ENCODE measurements at regions not wholly inside any gene's neighbourhood (a gene's known extent, or its start where the extent isn't known, plus 50 kb on each side); places are given as distances from the start of the nearest gene placed in this dataset.

DNA sequence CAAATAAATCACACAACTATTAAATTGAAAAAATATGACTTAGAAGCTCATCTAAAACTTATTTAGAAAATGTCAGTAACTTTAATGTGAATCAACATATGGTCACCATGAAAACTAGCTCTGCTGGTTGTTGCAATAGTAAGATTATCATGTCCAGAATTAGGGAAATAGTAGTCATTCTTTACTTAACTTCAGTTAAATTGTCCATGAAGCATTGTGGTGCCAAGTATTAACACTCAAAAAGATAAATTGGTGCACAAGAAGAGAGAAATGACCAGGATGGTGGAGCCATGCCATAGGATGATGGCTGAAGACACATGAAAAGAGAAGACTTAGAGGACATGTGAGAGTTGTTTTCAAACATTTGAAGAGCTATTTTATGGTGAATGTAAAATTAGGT is 130.2 kb upstream of the PTGFR start:
- DNase-seq, result no peak

DNA sequence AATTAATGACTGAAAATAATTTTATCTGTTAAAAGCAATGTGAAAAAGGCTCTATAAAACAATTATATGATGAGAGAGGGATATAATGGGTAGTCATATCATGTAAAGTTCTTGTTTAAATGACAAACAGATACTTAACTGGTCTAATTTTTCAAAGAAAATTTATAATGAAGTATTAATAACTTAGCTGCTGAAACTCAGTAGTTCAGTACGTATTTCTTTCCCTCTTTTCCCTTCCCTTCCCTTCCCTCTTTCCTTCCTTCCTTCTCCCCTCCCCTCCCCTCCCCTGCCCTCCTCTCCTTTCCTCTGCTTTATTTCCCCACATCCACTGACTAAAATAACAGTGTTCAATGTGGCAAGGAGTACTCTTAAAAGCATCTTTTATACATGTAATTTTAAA is 123.1 kb upstream of the PTGFR start:
- DNase-seq, result no peak

GRCh38 chr1:78369546-78369945 is 121.2 kb upstream of the PTGFR start:
- no peak for DNase-seq

GRCh38 chr1:78370356-78370755 is 120.4 kb upstream of the PTGFR start:
- DNase-seq, result no peak

GRCh38 chr1:78370779-78371482 is 119.8 kb upstream of the PTGFR start:
- no peak for DNase-seq

DNA sequence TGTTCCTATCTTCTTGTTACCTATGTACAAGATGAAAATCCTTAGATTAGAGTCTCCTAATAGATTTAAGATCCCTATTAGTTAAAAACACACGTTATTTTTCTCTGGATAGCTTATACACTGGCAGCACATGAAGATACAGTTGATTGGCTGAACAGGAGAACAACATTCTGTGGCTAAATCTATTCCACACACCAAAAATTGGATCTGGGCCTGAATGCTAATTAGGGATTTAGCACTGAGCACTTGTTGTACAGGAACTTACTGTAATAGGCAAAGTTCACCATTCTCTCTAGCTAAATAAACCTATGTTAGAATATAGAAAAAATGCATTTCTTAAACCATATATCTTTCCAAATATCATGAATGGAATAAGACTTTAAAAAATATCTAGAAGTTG is 117.1 kb upstream of the PTGFR start:
- DNase-seq, result no peak

DNA sequence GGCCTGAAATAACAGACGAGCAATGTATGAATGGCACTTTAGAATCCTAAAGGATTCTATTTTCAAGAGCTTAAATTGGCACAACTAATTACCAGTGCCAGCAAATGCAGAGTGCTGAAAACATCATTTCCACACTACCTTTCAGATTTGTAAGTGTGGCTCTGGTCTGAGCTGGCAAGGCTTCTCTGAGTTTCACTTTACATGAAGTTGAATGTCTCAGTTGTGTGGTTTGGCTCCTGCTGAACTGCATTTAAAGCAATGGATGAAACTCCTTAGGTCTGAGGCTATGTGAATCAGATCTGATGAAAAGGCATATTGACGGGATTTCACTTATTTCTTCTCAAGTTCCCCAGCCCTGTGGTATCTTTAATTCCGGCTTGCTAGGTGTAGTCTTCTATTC is 114.8 kb upstream of the PTGFR start:
- DNase-seq, result no peak

GRCh38 chr1:78377356-78377928 is 113.3 kb upstream of the PTGFR start:
- no peak for DNase-seq

GRCh38 chr1:78383923-78384322 is 106.9 kb upstream of the PTGFR start:
- no peak for DNase-seq

DNA sequence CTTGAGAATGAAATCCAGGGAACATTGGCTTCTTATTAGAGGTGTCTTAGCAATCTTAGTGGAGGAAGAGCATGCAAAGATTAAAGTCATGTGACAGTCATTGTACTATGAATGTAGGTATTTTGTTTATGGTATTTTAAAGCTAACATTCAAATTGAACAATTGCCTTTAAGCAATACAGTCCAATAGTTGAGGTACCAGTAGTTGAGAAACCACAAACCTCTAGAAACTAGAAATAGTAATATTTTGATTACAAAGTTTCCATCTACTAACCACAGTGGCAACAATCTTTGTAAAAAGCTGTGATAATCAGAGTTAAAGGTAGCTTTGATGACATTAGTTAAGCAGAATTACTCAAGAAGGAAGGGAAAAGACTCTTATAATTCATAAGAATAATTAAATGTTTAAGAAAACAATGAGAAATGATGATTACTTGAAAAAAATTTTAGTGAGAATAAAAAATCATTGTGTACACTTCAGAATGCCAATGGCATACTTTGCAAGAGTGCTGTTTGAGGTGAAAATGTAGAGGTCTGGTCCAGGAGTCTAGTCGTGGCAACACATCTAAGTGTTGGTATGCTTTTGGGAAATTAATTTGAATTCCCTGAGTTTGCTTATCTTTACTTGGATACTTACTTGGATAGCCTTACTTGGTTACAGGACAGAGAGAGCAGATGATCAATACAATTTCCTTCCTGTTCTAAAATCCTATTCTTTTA is 104.9 kb upstream of the PTGFR start:
- no peak for DNase-seq

DNA sequence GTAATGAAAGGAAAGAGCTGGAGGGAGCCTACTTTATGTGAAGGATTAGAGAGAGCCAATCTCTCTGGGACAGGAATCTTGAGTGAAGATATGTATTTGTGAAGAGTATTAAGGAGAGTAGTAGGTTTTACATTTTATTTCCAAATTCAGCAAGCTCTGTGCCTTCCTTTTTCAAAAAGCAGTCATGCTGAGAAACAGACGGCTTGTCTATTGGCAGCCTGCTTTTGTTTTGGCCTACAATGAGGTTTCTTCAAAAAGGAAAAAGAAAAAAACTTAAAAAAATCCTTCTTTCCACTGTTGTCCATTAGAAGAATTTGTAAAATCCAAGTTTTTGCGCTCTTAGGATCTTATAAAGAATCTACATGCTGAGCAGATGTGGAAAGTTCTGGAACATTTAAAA is 103.6 kb upstream of the PTGFR start:
- DNase-seq, result no peak

GRCh38 chr1:78387871-78388270 is 102.9 kb upstream of the PTGFR start:
- DNase-seq, result no peak

GRCh38 chr1:78388275-78388674 is 102.5 kb upstream of the PTGFR start:
- no peak for DNase-seq

- DNase-seq, result no peak
Measured at GRCh38 chr1:78401148-78401547, 89.6 kb upstream of the PTGFR start.

DNA sequence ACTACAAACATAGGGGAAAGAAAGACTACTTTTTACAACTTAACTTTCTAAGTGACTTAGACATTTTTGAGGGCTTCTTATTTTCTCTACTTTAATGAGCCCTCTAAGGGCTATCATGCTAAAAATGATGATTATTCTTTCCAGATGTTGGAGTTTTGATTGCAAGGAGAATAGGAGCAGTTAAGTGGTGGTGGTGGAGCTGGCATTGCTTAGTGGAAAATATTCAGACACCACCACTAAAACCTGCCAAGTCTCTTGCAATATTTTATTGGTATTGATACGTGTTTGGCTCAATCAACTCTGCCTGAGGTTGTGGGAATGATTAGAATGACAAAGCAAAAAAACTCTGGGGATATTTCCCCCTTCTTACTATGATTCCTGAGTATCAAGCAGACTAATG is 82.6 kb upstream of the PTGFR start:
- DNase-seq, result no peak

DNA sequence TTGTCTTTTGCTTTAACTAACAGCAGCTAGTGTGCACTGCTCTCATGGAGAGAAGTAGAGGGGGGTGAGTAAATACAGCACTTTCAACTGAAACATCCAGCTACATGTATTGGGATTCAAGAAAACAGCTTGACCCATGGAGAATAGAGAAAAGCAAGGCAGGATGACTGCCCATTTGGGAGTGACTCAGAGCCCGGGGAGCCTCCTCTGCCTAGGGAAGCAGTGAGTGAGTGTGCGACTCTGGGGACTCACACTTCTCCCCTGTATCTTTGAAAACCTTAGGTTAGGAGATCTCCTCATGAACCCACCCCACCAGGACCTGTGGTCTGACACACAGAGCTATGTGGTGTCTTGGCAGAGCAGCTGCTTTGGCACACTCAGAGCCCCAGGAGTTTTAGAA is 82.0 kb upstream of the PTGFR start:
- DNase-seq, result no peak

- no peak for DNase-seq
Measured at GRCh38 chr1:78410643-78411042, 80.1 kb upstream of the PTGFR start.

DNA sequence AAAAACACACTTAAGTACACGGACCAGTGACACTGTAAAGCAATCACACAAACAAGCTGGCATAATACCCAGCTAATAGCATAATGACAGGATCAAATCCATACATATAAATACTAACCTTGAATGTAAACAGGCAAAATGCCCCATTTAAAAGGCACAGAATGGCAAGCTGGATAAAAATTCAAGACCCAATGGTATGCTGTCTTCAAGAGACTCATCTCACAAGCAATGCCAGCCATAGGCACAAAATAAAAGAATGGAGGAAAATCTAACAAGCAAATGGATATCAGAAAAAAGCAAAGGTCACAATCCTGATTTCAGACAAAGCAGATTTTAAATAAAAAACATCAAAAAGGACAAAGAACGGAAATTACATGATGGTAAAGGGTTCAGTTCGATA is 79.1 kb upstream of the PTGFR start:
- DNase-seq, result no peak

- no peak for DNase-seq
Measured at GRCh38 chr1:78415165-78415564, 75.6 kb upstream of the PTGFR start.

DNA sequence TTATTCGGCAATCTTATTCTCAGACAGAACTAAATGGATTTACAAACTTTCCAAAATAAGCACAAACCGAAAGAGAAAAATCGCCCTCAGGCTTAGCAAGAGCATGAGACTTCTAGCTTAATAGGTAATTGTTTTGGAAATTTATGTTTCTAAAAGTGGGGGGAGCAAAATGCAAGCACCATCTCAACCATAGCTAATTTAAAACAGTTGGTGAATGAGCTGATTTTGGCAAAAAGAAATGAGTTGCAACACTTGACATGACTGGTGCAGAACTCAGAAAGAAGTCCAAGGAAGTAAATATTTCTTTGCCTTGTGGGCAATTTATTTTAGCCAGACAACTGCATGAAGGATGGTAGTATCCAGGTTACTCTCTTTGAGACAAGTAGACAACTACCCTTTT is 71.5 kb upstream of the PTGFR start:
- DNase-seq, result no peak

DNA sequence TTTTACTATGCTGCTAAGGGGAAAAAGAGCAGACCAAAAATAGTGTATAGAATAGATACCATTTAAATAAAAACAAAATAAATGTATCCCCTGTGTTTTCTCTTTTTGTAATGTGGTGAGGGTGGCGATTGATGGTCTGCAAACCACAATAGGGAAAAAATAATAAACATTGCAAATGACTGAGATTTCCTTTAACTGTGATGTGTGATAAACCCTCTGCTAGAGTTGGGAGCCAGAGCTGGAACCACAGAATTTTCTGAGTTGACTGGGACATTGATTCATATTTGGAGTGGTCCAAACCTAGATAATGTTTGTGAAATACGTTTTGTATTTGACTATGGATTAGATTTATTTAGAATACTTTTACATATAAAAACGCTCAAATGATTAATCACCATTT is 70.6 kb upstream of the PTGFR start:
- DNase-seq, result no peak

- no peak for DNase-seq
Measured at GRCh38 chr1:78420688-78421087, 70.1 kb upstream of the PTGFR start.

GRCh38 chr1:78424720-78425119 is 66.1 kb upstream of the PTGFR start:
- DNase-seq, result no peak

GRCh38 chr1:78426408-78426807 is 64.4 kb upstream of the PTGFR start:
- DNase-seq, result no peak
